ENCODE measurements at regions not wholly inside any gene's neighbourhood (a gene's known extent, or its start where the extent isn't known, plus 50 kb on each side); places are given as distances from the start of the nearest gene placed in this dataset.

DNA sequence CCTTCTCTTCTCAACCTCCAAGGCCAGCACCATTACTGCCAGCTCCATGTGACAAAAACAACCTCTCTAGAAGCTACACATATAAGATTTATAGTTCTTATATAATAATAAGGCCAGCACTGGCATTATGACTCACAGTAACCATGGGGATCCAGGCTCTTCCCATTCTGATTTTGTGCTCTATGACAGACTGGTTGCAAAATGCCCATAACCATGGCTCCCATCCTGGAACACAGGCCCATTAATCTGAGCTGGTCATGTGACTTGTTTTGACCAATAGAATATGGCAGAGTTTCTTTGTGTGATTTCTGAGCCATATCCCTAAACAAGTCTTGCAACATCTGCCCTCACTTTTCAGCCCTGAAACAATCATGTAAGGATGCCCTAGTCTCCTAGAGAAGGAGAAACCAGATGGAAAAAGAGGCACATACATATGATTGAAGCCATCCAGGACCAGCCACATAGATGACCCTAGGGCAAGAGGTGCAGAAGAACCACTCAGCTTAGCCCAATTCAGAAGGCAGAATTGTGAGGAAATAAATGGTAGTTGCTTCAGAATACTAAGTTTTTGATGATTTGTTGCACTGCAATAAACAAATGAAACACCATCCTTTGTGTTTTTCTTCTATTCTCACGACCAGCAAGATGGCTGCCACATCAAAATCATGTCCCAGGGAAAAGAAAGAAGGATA is 173.9 kb downstream of the SUCLG1 start:
- Histone ChIP-seq H3K4me3 (no peak overlapping the region), H3K27ac (no peak overlapping the region), H3K27me3 (no peaks in the 10 kb centered on the region), H3K36me3 (replicated peaks in 1 of 2; ENCODE audit: insufficient read depth in 1 of 2, low read depth in 2 of 2) (no peaks in the 10 kb centered on the region), H3K4me1 (peaks cover 13% of the 10 kb centered on the region), H3K9me3 (no peaks in the 10 kb centered on the region)
- intact Hi-C loops (cut with DNase I): no loop called here
- TF ChIP-seq, protein P1, sequence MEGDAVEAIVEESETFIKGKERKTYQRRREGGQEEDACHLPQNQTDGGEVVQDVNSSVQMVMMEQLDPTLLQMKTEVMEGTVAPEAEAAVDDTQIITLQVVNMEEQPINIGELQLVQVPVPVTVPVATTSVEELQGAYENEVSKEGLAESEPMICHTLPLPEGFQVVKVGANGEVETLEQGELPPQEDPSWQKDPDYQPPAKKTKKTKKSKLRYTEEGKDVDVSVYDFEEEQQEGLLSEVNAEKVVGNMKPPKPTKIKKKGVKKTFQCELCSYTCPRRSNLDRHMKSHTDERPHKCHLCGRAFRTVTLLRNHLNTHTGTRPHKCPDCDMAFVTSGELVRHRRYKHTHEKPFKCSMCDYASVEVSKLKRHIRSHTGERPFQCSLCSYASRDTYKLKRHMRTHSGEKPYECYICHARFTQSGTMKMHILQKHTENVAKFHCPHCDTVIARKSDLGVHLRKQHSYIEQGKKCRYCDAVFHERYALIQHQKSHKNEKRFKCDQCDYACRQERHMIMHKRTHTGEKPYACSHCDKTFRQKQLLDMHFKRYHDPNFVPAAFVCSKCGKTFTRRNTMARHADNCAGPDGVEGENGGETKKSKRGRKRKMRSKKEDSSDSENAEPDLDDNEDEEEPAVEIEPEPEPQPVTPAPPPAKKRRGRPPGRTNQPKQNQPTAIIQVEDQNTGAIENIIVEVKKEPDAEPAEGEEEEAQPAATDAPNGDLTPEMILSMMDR (IDR thresholded peaks at IDR 0.05): no peak
- no peak for TF ChIP-seq POLR2A (IDR thresholded peaks at IDR 0.05)
- WGBS, 2 donors: 52 to 59% methylated on average over 1 of the region's 1 CpG
- no peak for ATAC-seq
- DNase-seq: no peak

DNA sequence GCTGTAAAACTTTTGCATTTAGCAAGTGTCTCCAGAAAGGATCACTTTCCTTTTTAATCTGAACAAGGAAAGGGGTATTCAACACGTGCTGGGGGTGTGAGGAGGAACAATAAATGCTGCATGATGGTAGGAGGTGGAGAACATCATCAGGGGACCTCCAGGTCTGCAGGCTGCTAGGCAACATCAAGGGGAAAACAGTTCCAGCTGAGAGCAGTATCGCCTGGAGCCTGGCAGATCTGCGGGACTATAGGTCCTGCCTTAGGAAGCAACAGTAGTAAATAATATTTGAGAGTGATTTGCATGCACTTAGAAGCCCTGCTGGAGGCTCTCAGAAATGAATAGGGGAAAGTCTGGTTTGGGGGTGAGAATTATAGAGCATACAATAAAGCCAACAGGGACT is 175.6 kb downstream of the SUCLG1 start:
- peaks cover 13% of the 10 kb centered on the region for H3K4me1 ChIP-seq
- no peaks in the 10 kb centered on the region for H3K36me3 ChIP-seq (replicated peaks in 1 of 2; ENCODE audit: insufficient read depth in 1 of 2, low read depth in 2 of 2)
- WGBS, 2 donors: 52 to 68% methylated on average over 3 of the region's 3 CpGs
- TF ChIP-seq POLR2A (IDR thresholded peaks at IDR 0.05): no peak
- TF ChIP-seq, protein P1 (IDR thresholded peaks at IDR 0.05): no peak
- intact Hi-C loops (cut with DNase I): no loop called here
- DNase-seq: no peak
- H3K27ac ChIP-seq: no peak overlapping the region
- H3K9me3 ChIP-seq: no peaks in the 10 kb centered on the region
- H3K27me3 ChIP-seq: no peaks in the 10 kb centered on the region
- ATAC-seq: no peak
- H3K4me3 ChIP-seq: no peak overlapping the region

DNA sequence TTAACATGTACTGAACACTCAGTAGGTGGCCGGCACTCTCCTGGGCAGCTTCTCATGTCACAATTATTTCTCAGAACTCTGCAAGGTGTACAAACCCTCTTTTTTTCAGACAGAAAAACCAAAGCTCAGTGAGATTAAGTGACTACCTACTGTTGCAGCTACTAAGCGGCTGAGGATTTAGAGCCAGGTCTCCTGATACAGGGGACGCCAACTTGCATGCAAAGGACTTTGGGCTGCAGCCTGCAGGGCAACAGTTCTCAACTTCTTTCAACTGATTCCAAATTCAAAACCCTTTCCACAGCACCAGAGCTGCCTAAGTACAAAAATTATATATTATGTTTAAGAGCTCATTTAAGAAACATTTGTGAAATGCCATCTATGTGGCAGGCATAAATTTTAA is 177.6 kb downstream of the SUCLG1 start:
- DNase-seq: no peak

DNA sequence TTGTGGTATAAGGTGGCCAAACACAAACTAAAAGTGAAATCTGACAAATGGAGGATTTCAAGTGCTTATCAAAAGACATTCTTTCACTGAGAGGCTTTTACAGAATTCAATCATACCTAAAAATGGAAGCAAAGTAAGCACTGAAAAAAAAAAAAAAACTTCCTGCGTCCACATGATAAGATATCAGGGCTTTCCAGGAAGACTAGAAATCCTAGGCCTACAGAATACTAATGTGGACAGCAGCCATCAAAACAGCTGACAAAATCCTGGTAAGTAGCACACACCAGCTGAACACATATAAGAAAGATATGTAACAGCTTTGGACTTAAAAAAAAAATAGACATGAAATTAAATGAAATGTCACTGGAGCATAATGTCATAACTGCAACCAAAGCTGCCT is 178.2 kb downstream of the SUCLG1 start:
- WGBS, 2 donors: 19 to 40% methylated on average over 1 of the region's 1 CpG
- peak; percentile 78 for ATAC-seq

More for the DNA sequence above, 177.6 kb downstream of the SUCLG1 start:
- Histone ChIP-seq H3K4me1 (peaks cover 13% of the 10 kb centered on the region), H3K27me3 (no peaks in the 10 kb centered on the region), H3K9me3 (no peaks in the 10 kb centered on the region), H3K27ac (no peak overlapping the region), H3K36me3 (replicated peaks in 1 of 2; ENCODE audit: insufficient read depth in 1 of 2, low read depth in 2 of 2) (no peaks in the 10 kb centered on the region), H3K4me3 (no peak overlapping the region)
- TF ChIP-seq POLR2A (IDR thresholded peaks at IDR 0.05): no peak
- TF ChIP-seq, protein P1 (IDR thresholded peaks at IDR 0.05): no peak
- intact Hi-C loops (cut with DNase I): no loop called here
- WGBS, 2 donors: 86 to 90% methylated on average over 3 of the region's 3 CpGs
- no peak for ATAC-seq

More for the DNA sequence above, 178.2 kb downstream of the SUCLG1 start:
- Histone ChIP-seq H3K36me3 (replicated peaks in 1 of 2; ENCODE audit: insufficient read depth in 1 of 2, low read depth in 2 of 2) (no peaks in the 10 kb centered on the region), H3K9me3 (no peaks in the 10 kb centered on the region), H3K27me3 (no peaks in the 10 kb centered on the region), H3K4me3 (no peak overlapping the region), H3K27ac (no peak overlapping the region), H3K4me1 (peaks cover 13% of the 10 kb centered on the region)
- TF ChIP-seq POLR2A (IDR thresholded peaks at IDR 0.05): no peak
- TF ChIP-seq, protein P1 (IDR thresholded peaks at IDR 0.05): no peak
- intact Hi-C loops (cut with DNase I): no loop called here
- peak; percentile 19 to 60 (median 43) for DNase-seq

Data from body of pancreas (tissue), 4 donors.